Fibroblast of mammary gland (primary cell): ENCODE measurements at regions not wholly inside any gene's neighbourhood (a gene's known extent, or its start where the extent isn't known, plus 50 kb on each side); places are given as distances from the start of the nearest gene placed in this dataset.

ENCODE experiments used
- DNase-seq: peaks from one replicate; pipeline ENCODE4 v3.0.0-alpha.2; 2010; ENCODE audit warnings: low read depth
- H3K4me3 ChIP-seq: 2 replicates; pipeline ENCODE4 v1.5.1; 2011; ENCODE audit warnings: low read depth, mild to moderate bottlenecking, low read length, moderate library complexity; ENCODE audit not compliant: control insufficient read depth
- TF ChIP-seq, protein P1 (sequence below): conservative IDR thresholded peaks from 2 replicates; pipeline ENCODE4 v1.5.1; 2011; ENCODE audit warnings: low read depth, low read length, inconsistent platforms; ENCODE audit not compliant: control insufficient read depth, insufficient read depth

DNA sequence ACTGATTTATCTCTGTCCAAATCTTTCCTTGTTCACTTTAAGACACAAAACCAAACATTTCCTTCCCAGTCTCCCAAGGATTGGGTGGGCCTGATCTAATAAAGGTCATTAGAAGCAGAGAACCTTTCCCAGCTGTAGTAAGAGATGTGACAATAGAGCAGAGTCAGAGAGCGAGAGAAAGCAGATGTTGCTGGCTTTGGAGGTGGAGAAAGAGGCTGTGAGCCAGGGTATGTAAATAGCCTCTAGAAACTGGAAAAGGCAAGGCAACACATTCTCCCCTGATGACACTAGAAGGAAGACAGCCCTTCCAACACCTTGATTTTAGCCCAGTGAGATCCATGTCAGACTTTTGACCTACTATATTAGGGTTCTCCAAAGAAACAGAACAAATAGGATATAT lies 337.5 kb upstream of the CASK start:
- TF ChIP-seq, protein P1, sequence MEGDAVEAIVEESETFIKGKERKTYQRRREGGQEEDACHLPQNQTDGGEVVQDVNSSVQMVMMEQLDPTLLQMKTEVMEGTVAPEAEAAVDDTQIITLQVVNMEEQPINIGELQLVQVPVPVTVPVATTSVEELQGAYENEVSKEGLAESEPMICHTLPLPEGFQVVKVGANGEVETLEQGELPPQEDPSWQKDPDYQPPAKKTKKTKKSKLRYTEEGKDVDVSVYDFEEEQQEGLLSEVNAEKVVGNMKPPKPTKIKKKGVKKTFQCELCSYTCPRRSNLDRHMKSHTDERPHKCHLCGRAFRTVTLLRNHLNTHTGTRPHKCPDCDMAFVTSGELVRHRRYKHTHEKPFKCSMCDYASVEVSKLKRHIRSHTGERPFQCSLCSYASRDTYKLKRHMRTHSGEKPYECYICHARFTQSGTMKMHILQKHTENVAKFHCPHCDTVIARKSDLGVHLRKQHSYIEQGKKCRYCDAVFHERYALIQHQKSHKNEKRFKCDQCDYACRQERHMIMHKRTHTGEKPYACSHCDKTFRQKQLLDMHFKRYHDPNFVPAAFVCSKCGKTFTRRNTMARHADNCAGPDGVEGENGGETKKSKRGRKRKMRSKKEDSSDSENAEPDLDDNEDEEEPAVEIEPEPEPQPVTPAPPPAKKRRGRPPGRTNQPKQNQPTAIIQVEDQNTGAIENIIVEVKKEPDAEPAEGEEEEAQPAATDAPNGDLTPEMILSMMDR = no peak
- DNase-seq = no peak
- no peak overlapping the region for H3K4me3 ChIP-seq

DNA sequence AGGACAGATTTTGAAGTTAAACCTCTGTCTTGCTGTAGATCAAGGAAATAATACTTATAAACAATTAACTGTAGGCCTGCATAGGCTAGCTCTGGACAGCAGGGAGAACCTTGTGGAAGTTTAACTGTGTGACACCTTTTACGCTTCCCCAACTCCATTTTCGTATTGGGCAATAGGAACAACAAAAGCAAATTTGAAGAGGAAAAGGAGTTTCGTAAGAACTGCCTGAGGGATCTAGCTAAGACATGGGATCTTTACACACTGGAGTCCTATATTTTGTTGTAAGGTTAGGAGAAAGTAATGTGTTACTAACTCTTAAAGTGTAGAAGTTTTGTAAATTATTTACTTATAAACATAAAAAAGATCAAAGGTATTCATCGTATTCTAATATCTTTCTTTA lies 324.9 kb upstream of the CASK start:
- TF ChIP-seq, protein P1 = no peak
- no peak for DNase-seq
- no peak overlapping the region for H3K4me3 ChIP-seq

DNA sequence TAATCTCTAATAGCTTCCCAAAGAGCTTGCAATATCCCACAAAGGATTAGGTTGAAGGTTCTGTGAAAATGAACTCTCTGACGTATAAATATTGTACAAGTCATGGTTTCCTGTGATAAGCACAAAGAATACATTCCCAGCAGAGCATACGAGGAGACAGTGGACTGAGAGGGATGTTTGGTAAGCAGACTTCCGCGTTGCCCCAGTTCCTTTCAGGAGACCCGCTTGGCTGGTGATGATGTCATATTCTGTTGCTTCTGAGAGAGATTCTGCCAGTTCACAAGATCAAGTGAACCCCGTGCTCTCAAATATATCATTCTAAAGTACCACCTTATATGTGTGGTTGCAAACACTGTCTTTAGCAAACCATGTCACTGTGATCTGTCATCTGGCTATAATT lies 323.9 kb upstream of the CASK start:
- no peak for DNase-seq
- H3K4me3 ChIP-seq = no peak overlapping the region
- TF ChIP-seq, protein P1 = no peak

DNA sequence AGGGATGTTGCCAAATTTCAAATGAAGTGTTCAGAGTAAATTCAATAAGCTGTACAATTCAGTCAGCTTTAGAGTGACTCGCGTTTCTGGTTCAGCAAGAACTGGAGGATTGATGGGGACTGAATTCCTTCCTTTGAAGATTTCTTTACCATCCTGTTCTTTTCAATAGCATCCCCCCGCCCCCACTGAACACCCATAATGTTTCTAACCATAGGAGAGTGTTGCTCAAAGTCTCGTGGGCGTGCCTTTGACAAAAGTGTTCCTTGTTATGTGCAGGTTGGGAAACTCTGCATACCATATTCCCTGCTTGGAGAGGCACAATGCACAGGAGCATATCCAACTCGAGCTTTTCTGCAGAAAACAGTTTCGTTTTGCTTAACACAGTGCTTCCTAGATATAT lies 323.5 kb upstream of the CASK start:
- no peak overlapping the region for H3K4me3 ChIP-seq
- TF ChIP-seq, protein P1 = no peak
- no peak for DNase-seq

DNA sequence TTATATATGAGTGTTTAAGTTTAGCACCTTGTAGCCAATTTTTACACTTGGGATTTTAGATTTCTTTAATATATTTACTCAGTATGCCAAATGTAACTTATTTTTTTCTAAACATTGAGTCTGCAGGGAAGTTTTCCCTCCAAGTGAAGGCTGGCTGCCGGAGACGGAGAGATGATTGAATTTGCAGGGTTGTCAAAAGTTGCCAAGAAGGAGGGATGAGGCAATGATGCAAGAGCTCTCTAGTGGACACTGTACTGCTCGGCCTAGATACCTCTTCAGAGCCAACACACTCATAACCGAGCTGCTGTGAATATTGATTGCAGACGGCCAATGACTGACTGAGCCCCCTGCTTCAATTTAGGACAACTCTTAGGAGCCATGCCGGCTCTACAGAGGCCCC lies 318.6 kb upstream of the CASK start:
- no peak for DNase-seq
- no peak overlapping the region for H3K4me3 ChIP-seq
- TF ChIP-seq, protein P1 = no peak

DNA sequence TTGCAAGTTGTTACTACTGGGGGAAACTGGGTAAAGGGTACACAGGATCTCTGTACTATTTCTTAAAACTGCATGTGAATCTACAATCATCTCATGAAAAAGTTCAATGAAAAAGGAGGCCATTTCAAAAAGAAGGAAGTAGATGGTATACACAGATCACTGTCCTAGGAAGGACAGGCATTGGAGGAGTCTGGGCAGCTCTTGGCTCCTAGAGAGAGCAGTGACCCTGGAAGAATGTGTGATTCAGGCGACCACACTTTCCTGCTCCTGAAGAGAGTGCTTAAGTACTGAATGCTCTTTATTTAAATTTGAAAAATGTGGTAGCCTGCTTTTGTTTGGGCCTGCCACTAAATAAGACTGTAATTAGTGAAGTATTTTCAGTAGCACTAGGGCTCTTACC lies 318.1 kb upstream of the CASK start:
- TF ChIP-seq, protein P1 = no peak
- DNase-seq = no peak

DNA sequence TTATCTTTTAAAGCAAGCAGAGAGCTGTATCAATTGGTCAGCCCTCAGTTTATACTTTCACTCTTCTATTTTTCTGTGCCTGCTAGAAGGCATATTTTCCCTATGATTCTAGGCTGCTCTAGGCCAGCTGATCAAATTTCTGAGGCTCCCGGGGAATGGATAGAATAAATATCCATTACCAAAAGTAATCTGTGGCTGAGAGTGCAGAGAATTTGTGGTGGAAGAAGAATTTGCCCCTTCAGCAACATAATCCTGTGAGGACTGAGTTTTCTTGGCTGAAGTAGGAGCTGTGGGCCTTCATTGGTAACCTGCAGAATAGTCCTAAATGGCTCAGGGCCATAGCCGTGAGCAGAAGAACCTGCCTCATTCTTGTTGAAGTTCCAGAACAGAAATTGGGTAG lies 314.6 kb upstream of the CASK start:
- H3K4me3 ChIP-seq = no peak overlapping the region
- TF ChIP-seq, protein P1 = no peak
- DNase-seq = no peak

More for the DNA sequence above, 318.1 kb upstream of the CASK start:
- H3K4me3 ChIP-seq = no peak overlapping the region
